ENCODE measurements at regions not wholly inside any gene's neighbourhood (a gene's known extent, or its start where the extent isn't known, plus 50 kb on each side); places are given as distances from the start of the nearest gene placed in this dataset.

DNA sequence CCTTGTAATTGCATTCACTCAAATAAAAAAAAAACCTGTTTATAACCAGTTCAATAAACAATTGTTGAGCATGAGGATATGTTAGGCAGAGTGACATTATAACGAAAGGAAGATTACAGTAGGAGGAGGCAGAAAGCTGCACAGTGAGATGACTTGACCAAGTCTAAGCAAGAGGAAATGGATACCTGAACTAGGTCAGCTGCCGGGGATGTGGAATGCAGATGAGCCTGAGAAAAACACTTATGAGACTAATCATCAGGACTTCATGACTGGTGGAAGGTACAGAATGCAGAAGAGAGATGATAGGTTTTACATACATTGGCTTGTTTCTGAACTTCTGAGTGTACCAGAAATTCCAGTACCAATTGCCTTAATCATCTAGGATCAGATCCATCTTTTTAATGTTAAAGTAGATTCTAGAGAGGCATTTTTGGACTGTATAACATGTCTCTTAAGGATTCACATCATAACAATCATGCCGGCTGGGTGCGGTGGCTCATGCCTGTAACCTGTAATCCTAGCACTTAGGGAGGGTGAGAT is 208.1 kb upstream of the PPP3CA start:
- TF ChIP-seq, protein P1, sequence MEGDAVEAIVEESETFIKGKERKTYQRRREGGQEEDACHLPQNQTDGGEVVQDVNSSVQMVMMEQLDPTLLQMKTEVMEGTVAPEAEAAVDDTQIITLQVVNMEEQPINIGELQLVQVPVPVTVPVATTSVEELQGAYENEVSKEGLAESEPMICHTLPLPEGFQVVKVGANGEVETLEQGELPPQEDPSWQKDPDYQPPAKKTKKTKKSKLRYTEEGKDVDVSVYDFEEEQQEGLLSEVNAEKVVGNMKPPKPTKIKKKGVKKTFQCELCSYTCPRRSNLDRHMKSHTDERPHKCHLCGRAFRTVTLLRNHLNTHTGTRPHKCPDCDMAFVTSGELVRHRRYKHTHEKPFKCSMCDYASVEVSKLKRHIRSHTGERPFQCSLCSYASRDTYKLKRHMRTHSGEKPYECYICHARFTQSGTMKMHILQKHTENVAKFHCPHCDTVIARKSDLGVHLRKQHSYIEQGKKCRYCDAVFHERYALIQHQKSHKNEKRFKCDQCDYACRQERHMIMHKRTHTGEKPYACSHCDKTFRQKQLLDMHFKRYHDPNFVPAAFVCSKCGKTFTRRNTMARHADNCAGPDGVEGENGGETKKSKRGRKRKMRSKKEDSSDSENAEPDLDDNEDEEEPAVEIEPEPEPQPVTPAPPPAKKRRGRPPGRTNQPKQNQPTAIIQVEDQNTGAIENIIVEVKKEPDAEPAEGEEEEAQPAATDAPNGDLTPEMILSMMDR (IDR thresholded peaks at IDR 0.05), result no peak
- no peak for TF ChIP-seq POLR2A (IDR thresholded peaks at IDR 0.05)
